Smooth muscle cell (in vitro differentiated cells): ENCODE measurements at regions not wholly inside any gene's neighbourhood (a gene's known extent, or its start where the extent isn't known, plus 50 kb on each side); places are given as distances from the start of the nearest gene placed in this dataset.

Experiments used
- DNase-seq: peaks from one replicate; lab custom pipeline; 2025; ENCODE audit not compliant: unreplicated experiment; lab: John Stamatoyannopoulos, UW
- H2AFZ ChIP-seq: fragments of 200-600 bp; sonication (generic); 2 replicates; pipeline ENCODE4 v1.6.0; 2016; ENCODE audit warnings: antibody characterized with exemption, low read depth, mild to moderate bottlenecking
- H3F3A ChIP-seq: fragments of 200-600 bp; sonication (generic); 2 replicates; pipeline ENCODE4 v1.6.0; 2017; ENCODE audit warnings: antibody characterized with exemption, low read depth
- H3K27ac ChIP-seq: fragments of 200-600 bp; sonication (generic); 2 replicates; pipeline ENCODE4 v1.5.1; 2016; ENCODE audit warnings: low read depth, mild to moderate bottlenecking
- H3K27me3 ChIP-seq: fragments of 200-600 bp; sonication (generic); 2 replicates; pipeline ENCODE4 v1.6.1; 2016; ENCODE audit warnings: low read depth, mild to moderate bottlenecking
- H3K36me3 ChIP-seq: fragments of 200-600 bp; sonication (generic); 2 replicates; pipeline ENCODE4 v1.5.1; 2016; ENCODE audit warnings: low read depth
- H3K4me1 ChIP-seq: fragments of 200-600 bp; sonication (generic); 2 replicates; pipeline ENCODE4 v1.5.1; 2016; ENCODE audit warnings: low read depth
- H3K4me2 ChIP-seq: fragments of 200-600 bp; sonication (generic); 2 replicates; pipeline ENCODE4 v1.6.0; 2016; ENCODE audit warnings: mild to moderate bottlenecking
- H3K4me3 ChIP-seq: fragments of 200-600 bp; sonication (generic); 2 replicates; pipeline ENCODE4 v1.5.1; 2016; ENCODE audit warnings: mild to moderate bottlenecking
- H3K79me2 ChIP-seq: fragments of 200-600 bp; sonication (generic); 2 replicates; pipeline ENCODE4 v1.6.0; 2016; ENCODE audit warnings: low read depth, mild to moderate bottlenecking
- H3K9ac ChIP-seq: fragments of 200-600 bp; sonication (generic); 2 replicates; pipeline ENCODE4 v1.6.0; 2016; ENCODE audit warnings: low read depth
- H3K9me3 ChIP-seq: fragments of 200-600 bp; sonication (generic); replicated peaks from 2 replicates; pipeline ENCODE4 v1.5.1; 2016; ENCODE audit warnings: low read depth
- H4K20me1 ChIP-seq: fragments of 200-600 bp; sonication (generic); 2 replicates; pipeline ENCODE4 v1.6.0; 2016; ENCODE audit warnings: low read depth
- WGBS: methylation state at CpG from one replicate; pipeline ENCODE4 v1.1.7; 2016; ENCODE audit warnings: low lambda C conversion rate; 5-methylcytosine and 5-hydroxymethylcytosine counted together
- TF ChIP-seq, protein P1 (sequence below): fragments of 200-600 bp; sonication (generic); IDR thresholded peaks from 2 replicates; pipeline ENCODE4 v1.5.1; 2017; ENCODE audit warnings: borderline replicate concordance, mild to moderate bottlenecking, antibody characterized with exemption; ENCODE audit not compliant: insufficient read depth, poor library complexity, severe bottlenecking

GRCh38 chr3:76683256-76683655 is 356.6 kb upstream of the ROBO2 start:
- TF ChIP-seq, protein P1, sequence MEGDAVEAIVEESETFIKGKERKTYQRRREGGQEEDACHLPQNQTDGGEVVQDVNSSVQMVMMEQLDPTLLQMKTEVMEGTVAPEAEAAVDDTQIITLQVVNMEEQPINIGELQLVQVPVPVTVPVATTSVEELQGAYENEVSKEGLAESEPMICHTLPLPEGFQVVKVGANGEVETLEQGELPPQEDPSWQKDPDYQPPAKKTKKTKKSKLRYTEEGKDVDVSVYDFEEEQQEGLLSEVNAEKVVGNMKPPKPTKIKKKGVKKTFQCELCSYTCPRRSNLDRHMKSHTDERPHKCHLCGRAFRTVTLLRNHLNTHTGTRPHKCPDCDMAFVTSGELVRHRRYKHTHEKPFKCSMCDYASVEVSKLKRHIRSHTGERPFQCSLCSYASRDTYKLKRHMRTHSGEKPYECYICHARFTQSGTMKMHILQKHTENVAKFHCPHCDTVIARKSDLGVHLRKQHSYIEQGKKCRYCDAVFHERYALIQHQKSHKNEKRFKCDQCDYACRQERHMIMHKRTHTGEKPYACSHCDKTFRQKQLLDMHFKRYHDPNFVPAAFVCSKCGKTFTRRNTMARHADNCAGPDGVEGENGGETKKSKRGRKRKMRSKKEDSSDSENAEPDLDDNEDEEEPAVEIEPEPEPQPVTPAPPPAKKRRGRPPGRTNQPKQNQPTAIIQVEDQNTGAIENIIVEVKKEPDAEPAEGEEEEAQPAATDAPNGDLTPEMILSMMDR = no peak
- H3K27ac ChIP-seq = no peak overlapping the region
- no peak overlapping the region for H3K4me3 ChIP-seq
- 78% methylated on average over 3 of the region's 3 CpGs for WGBS
- H3K4me2 ChIP-seq = no peak overlapping the region
- no peak overlapping the region for H3K9ac ChIP-seq
- peaks cover 12% of the 10 kb centered on the region for H3K4me1 ChIP-seq
- no peak for DNase-seq
- H3F3A ChIP-seq = no peaks in the 10 kb centered on the region
- H3K27me3 ChIP-seq = no peaks in the 10 kb centered on the region
- H2AFZ ChIP-seq = no peak overlapping the region
- H3K79me2 ChIP-seq = no peaks in the 10 kb centered on the region
- H3K9me3 ChIP-seq = no peaks in the 10 kb centered on the region
- H4K20me1 ChIP-seq = no peaks in the 10 kb centered on the region
- no peaks in the 10 kb centered on the region for H3K36me3 ChIP-seq

GRCh38 chr3:76684946-76685345 is 355.0 kb upstream of the ROBO2 start:
- Histone ChIP-seq H3K36me3 (no peaks in the 10 kb centered on the region), H3K4me1 (peaks cover 12% of the 10 kb centered on the region), H3K79me2 (no peaks in the 10 kb centered on the region), H3F3A (no peaks in the 10 kb centered on the region), H3K4me3 (no peak overlapping the region), H3K27ac (no peak overlapping the region), H3K9me3 (no peaks in the 10 kb centered on the region), H4K20me1 (no peaks in the 10 kb centered on the region), H2AFZ (no peak overlapping the region), H3K4me2 (no peak overlapping the region), H3K9ac (no peak overlapping the region), H3K27me3 (no peaks in the 10 kb centered on the region)
- no peak for DNase-seq
- WGBS = 83% methylated on average over 2 of the region's 2 CpGs
- TF ChIP-seq, protein P1 = no peak

- 22% methylated on average over 5 of the region's 5 CpGs for WGBS
Observed at GRCh38 chr3:76685858-76686257, 354.0 kb upstream of the ROBO2 start.

GRCh38 chr3:76687019-76687418 is 352.9 kb upstream of the ROBO2 start:
- 95% methylated on average over 3 of the region's 3 CpGs for WGBS
- no peaks in the 10 kb centered on the region for H4K20me1 ChIP-seq
- TF ChIP-seq, protein P1 = no peak
- no peaks in the 10 kb centered on the region for H3K27me3 ChIP-seq
- no peak overlapping the region for H3K27ac ChIP-seq
- H3K36me3 ChIP-seq = no peaks in the 10 kb centered on the region
- H3K4me2 ChIP-seq = no peak overlapping the region
- no peaks in the 10 kb centered on the region for H3F3A ChIP-seq
- no peaks in the 10 kb centered on the region for H3K9me3 ChIP-seq
- H2AFZ ChIP-seq = no peak overlapping the region
- H3K4me1 ChIP-seq = peaks cover 12% of the 10 kb centered on the region
- no peak for DNase-seq
- H3K9ac ChIP-seq = no peak overlapping the region
- no peaks in the 10 kb centered on the region for H3K79me2 ChIP-seq
- no peak overlapping the region for H3K4me3 ChIP-seq

More at GRCh38 chr3:76685858-76686257, 354.0 kb upstream of the ROBO2 start:
- Histone ChIP-seq H3K4me1 (peaks cover 12% of the 10 kb centered on the region), H4K20me1 (no peaks in the 10 kb centered on the region), H3K9me3 (no peaks in the 10 kb centered on the region), H3K4me3 (no peak overlapping the region), H3K4me2 (no peak overlapping the region), H3K27ac (no peak overlapping the region), H2AFZ (no peak overlapping the region), H3K27me3 (no peaks in the 10 kb centered on the region), H3K9ac (no peak overlapping the region), H3K79me2 (no peaks in the 10 kb centered on the region), H3F3A (no peaks in the 10 kb centered on the region), H3K36me3 (no peaks in the 10 kb centered on the region)
- TF ChIP-seq, protein P1 = no peak
- DNase-seq = no peak
